Dermis microvascular lymphatic vessel endothelial cell (primary cell): ENCODE measurements at regions not wholly inside any gene's neighbourhood (a gene's known extent, or its start where the extent isn't known, plus 50 kb on each side); places are given as distances from the start of the nearest gene placed in this dataset.
"Not testable (repeated sequence)": the region's sequence is repeated elsewhere in the genome, so short reads cannot be mapped to it uniquely, and the experiment has no call there.

Experiments used
- DNase-seq, 2 donors: peaks; one replicate each; pipeline versions ENCODE4 v3.0.0 to v3.0.0-alpha.2; 2010; ENCODE audit warnings: low read depth in 2 of 2

DNA sequence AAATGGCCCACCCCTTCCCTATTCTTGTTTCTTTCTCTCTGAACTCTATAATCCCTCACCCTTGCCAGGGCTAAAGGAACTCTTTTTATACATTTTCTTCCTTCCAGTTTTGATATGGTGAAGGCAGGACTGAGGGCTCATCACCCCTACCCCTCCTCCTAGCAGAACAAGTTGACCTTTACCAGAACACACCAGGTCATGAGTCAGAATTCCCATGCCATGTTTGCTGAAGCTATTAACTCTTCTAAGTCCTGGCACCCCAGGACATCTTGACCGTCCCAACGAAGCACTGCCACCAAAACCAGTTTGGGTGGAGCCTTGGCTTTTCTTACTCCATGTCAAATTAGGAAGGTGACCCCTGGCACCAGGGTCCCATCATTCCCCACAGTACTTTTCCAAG, 57.5 kb upstream of the DYNLT3 start:
- DNase-seq, result no peak

DNA sequence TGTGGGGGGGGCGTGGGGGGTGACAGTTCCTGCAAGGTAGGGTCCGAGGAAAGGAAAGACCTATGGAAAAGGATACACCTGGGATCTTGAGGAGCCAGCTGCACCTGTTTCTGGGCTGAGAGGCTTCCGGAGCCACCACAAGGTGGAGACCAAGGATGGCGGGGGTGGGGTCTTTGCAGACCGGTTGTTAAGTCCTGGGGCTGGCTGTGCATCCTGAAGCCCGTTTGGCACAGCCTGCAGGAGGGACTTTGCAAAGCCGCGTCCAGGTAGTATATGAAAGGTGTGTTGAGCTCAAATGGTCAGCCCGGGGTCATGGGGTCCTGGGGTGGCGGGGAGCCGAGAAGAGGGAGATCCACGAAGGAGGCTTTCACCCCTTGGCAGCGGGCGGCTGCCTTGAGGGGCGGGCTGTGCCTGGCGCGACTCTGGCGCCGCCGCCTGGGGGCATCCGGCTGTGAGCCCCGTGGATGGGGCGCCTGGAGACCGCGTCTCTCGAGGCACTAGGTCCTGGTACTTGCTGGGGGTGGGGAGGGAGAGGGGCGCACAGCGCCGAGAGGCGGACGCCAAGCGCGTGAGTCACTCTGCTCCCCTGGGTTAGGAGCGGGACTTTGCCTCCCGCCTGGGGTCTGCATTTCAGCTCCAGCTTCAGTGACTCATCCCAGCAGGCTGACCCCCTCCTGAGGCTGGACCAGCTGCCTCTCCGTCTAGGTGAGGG, 58.2 kb upstream of the DYNLT3 start:
- no peak for DNase-seq

DNA sequence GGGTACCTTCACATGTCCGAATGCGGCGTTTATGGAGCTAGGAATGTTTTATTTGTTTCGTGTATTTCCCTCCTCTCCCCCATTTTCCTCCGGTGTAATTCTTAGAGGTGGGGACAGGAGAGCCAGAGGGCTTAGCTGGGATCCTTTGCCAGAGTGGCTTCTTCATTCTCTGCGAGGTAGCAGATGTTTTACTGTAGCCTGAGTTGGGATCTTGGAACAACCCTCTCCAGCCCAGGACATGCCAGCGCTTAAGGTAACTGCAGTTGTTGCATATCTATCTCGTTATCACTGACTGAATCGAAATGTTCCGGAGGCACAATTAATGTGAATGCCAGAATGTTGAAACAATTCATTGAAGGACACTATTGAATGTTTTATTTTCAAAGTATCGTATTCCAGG, 59.0 kb upstream of the DYNLT3 start:
- no peak for DNase-seq

DNA sequence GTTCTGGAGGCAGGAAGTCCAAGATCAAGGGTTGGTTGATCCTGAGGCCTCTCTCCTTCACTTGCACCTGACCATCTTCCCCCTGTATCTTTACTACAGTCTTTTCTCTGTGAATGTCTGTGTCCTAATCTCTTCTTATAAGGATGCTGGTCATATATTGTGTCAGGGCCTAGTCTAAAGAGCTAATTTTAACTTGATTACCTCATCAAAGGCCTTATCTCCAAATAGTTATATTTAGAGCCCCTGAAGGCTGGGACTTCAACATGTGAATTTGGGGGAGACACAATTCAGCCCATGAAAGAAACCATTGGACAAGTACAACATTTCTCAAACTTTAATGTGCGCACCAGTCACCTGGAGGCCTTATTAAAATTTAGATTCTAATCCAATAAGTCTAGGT, 62.8 kb upstream of the DYNLT3 start:
- DNase-seq, result no peak

DNA sequence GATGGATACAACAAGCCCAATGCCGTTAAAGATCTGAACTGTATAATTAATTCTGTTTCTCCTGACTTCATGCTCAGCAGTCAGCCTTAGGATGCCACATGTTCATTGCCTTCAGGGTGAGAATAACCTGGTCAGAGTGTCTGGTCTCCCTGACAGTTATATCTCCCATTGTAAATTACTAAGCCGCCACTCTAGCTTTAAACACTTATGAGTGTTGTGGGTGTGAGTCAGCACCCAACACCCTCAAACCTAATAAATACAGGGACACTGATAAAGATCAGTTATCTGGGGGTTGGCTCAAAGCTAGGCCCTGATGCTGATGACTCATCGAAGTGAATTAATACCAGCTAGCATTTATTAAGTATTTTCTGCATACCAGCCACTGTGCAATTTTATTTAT, 64.9 kb upstream of the DYNLT3 start:
- peak in 1 of 2 donors; percentile 7 for DNase-seq

- no peak for DNase-seq
These were observed 65.4 kb upstream of the DYNLT3 start for GRCh38 chrX:37912777-37913176.

DNA sequence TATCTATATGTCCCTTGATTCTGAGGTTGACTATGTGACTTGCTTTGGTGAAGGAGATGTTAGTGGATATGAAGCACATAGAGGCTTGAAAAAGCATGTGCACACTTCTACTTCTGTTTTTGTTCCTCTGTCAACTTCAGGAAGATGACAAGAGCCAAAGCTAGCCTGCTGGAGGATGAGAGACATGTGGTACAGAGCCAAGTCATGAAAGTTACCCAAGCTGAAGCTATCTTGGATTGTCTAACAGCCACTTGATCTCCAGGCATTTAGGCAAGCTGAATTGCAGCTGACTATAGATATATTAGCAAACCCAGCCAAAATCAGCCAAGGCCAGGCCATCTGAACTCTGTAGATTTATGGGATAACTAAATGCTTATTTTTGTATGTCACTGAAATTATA, 70.8 kb upstream of the DYNLT3 start:
- no peak for DNase-seq

- DNase-seq, result no peak
These were observed 71.3 kb upstream of the DYNLT3 start for GRCh38 chrX:37918703-37919102.

- DNase-seq, result peak in 1 of 2 donors; percentile 12
These were observed 74.4 kb upstream of the DYNLT3 start for GRCh38 chrX:37921758-37922157.

DNA sequence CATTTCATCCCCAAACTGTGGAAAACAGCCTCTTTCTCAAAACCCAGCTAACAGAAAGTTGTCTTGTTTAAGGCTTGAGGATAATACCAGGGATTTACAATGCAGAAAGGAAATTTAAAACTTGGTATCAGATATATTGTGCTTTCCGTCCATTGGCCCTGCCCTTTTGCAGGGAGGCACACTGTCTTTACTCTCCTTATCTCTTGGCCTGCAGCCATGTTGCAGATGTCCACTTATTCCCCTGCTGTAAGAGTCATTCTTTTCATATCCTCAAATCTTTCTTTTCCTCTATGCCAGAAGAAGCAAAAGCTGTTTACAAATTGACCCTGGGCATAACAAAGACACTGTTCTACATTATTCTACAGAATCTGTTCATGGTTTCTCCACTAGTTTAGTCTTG, 75.6 kb upstream of the DYNLT3 start:
- no peak for DNase-seq

DNA sequence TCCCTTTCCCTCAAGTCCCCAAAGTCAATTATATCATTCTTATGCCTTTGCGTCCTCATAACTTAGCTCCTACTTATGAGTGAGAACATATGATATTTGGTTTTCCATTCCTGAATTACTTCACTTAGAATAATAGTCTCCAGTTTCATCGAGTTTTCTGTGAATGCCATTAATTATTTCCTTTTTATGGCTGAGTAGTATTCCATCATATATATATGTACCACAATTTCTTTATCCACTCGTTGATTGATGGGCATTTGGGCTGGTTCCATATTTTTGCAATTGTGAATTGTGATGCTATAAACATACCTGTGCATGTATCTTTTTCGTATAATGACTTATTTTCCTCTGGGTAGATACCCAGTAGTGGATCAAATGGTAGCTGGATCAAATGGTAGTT, 78.4 kb upstream of the DYNLT3 start:
- DNase-seq, result not testable (repeated sequence)

GRCh38 chrX:37926700-37927099, 79.3 kb upstream of the DYNLT3 start:
- DNase-seq, result peak; percentile 6 to 31

- no peak for DNase-seq
These were observed 64.2 kb upstream of the SYTL5 start for GRCh38 chrX:37942170-37942569.

- DNase-seq, result no peak
These were observed 62.6 kb upstream of the SYTL5 start for GRCh38 chrX:37943554-37944344.

DNA sequence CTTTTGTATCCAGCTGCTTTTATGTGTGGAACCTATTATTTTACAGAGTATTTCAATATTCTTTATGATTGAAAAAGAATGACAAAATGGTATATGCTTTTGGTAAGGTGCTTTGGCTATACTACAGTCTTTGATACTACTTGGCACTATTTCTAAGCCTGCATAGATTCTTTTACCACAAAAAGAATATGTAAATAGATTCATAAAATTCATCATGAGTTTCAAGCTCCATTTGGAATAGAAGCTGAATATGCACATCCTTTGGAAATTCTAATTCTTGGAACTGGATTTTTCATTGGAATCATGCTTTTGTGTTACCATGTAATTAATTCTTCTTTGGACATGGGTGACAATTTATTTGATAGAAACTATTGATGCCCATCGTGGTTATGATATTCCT, 60.2 kb upstream of the SYTL5 start:
- no peak for DNase-seq

- no peak for DNase-seq
These were observed 51.1 kb upstream of the SYTL5 start for GRCh38 chrX:37955273-37955672.

DNA sequence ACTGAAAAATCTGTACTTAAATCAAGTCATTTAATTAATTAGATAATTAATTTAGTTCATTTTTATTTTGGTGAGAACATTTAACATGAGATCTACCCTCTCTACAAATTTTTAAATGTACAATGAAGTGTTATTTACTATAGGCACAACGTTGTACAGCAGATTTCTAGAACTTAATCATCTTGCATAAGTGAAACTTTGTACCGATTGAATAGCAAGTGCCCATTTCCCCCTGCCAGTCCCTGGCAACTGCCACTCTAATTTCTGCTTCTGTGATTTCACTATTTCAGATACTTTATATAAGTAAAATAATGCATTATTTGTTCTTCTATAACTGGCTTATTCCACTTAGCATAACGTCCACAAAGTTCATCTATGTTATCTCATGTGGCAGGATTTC, 50.1 kb upstream of the SYTL5 start:
- DNase-seq, result no peak
